HS-5 (cell line): ENCODE measurements at regions not wholly inside any gene's neighbourhood (a gene's known extent, or its start where the extent isn't known, plus 50 kb on each side); places are given as distances from the start of the nearest gene placed in this dataset.

Experiments used
- DNase-seq: peaks from one replicate; pipeline ENCODE4 v3.0.0-alpha.2; 2012; ENCODE audit warnings: low read depth

DNA sequence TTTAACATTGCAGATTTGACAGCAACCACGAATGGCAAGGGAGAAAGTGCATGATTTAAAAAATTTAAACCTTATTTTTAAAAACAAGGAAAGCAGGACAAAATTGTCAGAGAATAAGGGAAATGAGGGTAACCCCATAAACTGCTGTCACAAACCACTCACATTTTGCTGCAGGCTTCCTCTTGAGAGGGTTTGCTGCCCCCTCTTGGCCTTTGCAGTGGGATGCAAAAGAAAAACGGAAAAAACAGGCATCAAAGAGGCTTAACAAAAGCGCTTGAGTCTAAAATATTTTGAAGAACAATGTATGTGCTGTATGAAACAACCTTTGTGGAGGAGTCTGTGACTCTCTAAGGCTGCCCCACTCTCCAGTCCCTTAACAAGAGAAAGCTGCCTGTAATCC is 91.6 kb downstream of the TMX3 start:
- DNase-seq, result peak; percentile 20

GRCh38 chr18:68611311-68611710 is 103.6 kb downstream of the TMX3 start:
- DNase-seq, result no peak

- DNase-seq, result no peak
Measured at GRCh38 chr18:68608851-68609490, 105.9 kb downstream of the TMX3 start.

- DNase-seq, result no peak
Measured at GRCh38 chr18:68607852-68608251, 107.1 kb downstream of the TMX3 start.

- no peak for DNase-seq
Measured at GRCh38 chr18:68604256-68604655, 110.7 kb downstream of the TMX3 start.

- no peak for DNase-seq
Measured at GRCh38 chr18:68596016-68596415, 118.9 kb downstream of the TMX3 start.

GRCh38 chr18:68588169-68588568 is 126.7 kb downstream of the TMX3 start:
- DNase-seq, result no peak

- no peak for DNase-seq
Measured at GRCh38 chr18:68583685-68584084, 131.2 kb downstream of the TMX3 start.

DNA sequence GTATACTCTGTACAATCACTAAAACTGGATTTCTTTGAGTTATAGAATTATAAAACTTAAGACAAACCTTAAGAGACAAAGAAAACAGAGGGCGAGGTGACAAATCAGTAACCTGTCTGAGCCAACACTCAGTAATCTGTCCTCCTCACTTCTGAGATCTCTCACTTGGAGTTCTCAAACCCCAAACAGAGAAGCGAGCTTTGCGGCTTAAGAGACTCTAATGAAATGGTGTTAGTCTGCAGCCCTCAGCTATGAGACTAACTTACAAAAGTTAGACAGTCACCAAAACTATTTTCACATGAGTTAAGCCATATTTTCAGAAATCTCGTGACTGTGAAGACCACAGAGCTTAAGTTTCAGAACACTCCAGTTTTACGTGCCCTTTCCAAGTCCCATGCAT is 140.6 kb downstream of the TMX3 start:
- DNase-seq, result no peak

DNA sequence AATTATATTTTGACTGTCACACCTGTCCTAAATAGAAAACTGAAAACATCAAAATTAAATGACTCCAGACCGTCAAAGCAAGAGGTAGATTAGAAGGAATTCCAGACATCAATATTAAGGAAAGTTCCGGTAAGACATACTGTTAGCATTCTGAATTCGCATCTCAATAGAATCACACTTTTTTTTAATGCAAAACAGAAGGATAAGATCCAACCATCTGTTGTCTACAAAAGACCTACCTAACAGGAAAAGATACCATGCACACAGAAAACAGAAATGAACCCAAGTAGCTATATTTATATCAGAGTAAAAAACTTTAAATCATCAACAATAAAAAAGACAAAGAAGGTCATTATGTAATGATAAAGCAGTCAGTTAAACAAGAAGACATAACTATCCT is 145.0 kb downstream of the TMX3 start:
- no peak for DNase-seq

GRCh38 chr18:68568364-68569155 is 146.3 kb downstream of the TMX3 start:
- DNase-seq, result no peak

DNA sequence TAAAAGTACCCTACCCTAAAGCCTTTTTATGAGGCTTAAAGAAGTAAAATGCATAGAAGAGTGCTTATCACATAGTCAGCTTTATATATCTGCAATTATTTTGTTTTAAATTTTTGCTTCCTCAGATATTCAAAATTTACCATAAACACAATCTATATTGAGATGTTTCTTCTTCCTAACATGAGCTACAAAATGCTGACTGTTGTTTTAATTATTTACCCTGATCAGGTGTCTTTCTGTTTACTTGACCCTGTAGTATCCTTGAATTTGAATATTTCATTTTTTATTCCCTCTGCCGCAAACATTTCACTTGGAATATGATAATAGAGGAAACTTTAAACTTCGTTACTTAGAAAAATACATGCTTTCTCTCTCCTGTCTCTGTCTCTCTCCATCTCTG is 147.9 kb downstream of the TMX3 start:
- no peak for DNase-seq

GRCh38 chr18:68564961-68565360 is 149.9 kb downstream of the TMX3 start:
- DNase-seq, result no peak

DNA sequence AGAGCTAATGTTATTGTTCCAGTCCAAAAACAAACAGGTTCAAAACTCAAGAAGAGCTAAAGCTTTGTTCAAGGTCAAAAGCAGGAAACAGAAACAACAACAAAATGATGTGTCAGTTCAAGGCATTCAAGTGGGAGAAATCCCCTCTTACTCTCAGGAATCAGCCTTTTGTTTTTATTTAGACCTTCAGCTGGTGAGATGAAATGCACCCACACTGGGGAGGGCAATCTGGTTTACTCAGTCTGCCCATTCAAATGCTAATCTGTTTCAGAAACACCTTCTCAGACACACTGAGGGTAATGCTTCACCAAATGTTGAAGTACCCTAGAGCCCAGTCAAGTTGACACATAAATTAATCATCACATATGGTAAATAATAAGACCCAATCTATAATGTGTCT is 150.6 kb downstream of the TMX3 start:
- DNase-seq, result no peak

- no peak for DNase-seq
Measured at GRCh38 chr18:68560128-68560527, 154.8 kb downstream of the TMX3 start.

- DNase-seq, result no peak
Measured at GRCh38 chr18:68557183-68557582, 157.7 kb downstream of the TMX3 start.

DNA sequence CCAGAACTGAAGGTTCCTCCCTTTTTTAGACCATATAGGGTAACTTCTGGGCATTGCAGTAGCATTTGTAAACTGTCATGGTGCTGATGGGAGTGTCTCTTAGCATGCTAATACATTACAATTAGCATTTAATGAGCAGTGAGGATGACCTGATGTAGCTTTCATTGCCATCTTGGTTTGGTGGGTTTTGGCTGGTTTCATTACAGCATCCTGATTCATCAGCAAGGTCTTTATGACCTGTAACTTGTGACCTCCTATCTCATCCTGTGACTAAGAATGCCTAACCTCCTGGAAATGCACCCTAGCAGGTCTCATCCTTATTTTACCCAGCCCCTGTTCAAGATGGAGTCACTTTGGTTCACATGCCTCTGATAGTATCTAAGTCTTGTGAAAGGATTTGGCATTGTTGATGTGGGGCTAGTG is 159.0 kb downstream of the TMX3 start:
- DNase-seq, result no peak

DNA sequence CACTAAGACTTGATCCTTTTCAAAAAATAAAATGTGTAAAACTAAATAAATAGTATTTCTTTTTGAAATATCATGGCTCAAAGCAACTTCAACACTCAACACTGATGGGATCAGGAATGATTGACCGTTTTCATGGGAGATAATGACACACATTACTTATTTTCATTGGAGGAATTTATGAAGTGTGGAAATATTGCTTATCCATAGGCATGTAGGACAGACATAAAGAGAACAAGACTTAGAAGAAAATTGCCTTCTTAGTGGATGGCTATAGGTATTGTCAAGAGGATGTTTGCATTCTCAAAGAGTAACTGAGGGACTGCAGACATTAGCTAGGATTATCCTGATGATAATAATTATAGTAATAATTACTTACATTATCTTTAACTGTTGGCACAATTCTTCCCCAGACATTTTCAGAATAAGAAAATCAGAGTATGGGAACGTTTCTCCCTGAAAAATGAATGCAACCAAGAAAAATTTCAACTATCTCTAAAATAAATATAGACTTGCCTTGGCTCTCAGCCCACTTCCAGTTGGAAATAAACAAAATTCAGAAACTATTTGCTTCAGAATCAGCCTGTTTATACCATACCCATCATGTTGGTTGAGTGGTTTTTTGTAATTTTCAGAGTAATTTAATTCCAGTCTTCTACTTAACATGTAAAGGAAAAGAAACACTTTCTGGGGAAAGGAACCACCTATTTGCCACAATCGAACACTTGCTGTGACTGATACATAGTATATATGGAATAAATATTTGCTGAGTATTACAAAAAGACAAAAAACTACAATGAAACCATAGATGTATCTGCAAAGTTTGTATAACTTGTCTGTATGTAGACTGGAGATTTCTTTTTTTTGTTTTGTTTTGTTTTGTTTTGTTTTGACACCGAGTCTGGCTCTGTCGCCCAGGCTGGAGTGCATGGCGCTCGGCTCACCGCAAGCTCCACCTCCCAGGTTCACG is 165.7 kb downstream of the TMX3 start:
- no peak for DNase-seq

- no peak for DNase-seq
Measured at GRCh38 chr18:68543344-68543743, 171.6 kb downstream of the TMX3 start.

DNA sequence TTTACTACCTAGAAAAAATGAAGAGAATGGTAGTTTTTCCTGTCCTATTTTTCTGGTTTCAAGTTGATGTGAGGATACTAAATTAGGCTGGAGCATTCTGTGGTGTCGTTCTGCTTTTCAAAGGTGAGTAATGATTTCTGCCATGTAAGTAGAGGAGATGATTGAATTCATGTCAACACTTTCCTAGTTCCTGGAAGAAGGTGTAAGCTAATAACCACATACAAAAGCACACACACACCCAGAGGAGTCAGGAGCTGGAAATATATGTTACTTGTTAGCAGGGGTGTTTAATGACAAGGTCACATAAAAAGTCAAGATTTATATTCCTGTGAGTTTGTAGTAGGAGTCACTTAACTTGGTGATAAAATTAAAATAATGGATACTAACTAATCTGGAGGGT is 172.1 kb downstream of the TMX3 start:
- DNase-seq, result no peak

- DNase-seq, result no peak
Measured at GRCh38 chr18:68533641-68534040, 181.3 kb downstream of the TMX3 start.

- DNase-seq, result no peak
Measured at GRCh38 chr18:68532328-68532885, 182.5 kb downstream of the TMX3 start.
